OCI-LY1 (cell line): ENCODE measurements at regions not wholly inside any gene's neighbourhood (a gene's known extent, or its start where the extent isn't known, plus 50 kb on each side); places are given as distances from the start of the nearest gene placed in this dataset.

Experiments used
- H2AFZ ChIP-seq: fragments of 200-600 bp; sonication (generic), shearing (Covaris generic); 2 replicates; pipeline ENCODE4 v1.6.0; 2014; ENCODE audit warnings: antibody characterized with exemption, mild to moderate bottlenecking, low read length
- H3F3A ChIP-seq: fragments of 200-600 bp; sonication (generic), shearing (Covaris generic); 2 replicates; pipeline ENCODE4 v1.6.0; 2014; ENCODE audit warnings: mild to moderate bottlenecking, antibody characterized with exemption, low read length, moderate library complexity; ENCODE audit not compliant: insufficient read depth
- H3K27ac ChIP-seq: fragments of 200-600 bp; sonication (generic); 2 replicates; pipeline ENCODE4 v1.5.1; 2014; ENCODE audit warnings: low read length, mixed run types, mild to moderate bottlenecking, low read depth; ENCODE audit not compliant: poor library complexity, severe bottlenecking
- H3K27me3 ChIP-seq: fragments of 200-600 bp; sonication (generic); 2 replicates; pipeline ENCODE4 v1.6.0; 2014; ENCODE audit warnings: antibody characterized with exemption, mild to moderate bottlenecking, low read length, moderate library complexity; ENCODE audit not compliant: insufficient read depth
- H3K36me3 ChIP-seq: fragments of 200-600 bp; sonication (generic); 2 replicates; pipeline ENCODE4 v1.6.1; 2014; ENCODE audit warnings: mild to moderate bottlenecking, antibody characterized with exemption, low read length, moderate library complexity, mixed read lengths; ENCODE audit not compliant: insufficient read depth
- H3K4me1 ChIP-seq: fragments of 200-600 bp; sonication (generic); 2 replicates; pipeline ENCODE4 v1.5.1; 2014; ENCODE audit warnings: mild to moderate bottlenecking, low read length, moderate library complexity; ENCODE audit not compliant: insufficient read depth, severe bottlenecking
- H3K4me2 ChIP-seq: fragments of 200-600 bp; sonication (generic), shearing (Covaris generic); 2 replicates; pipeline ENCODE4 v1.6.1; 2014; ENCODE audit warnings: low read length
- H3K4me3 ChIP-seq: fragments of 200-600 bp; sonication (generic); 2 replicates; pipeline ENCODE4 v1.5.1; 2014; ENCODE audit warnings: low read length, low read depth, mild to moderate bottlenecking, mixed read lengths; ENCODE audit not compliant: poor library complexity, severe bottlenecking
- H3K79me2 ChIP-seq: fragments of 200-600 bp; shearing (Covaris generic); 2 replicates; pipeline ENCODE4 v1.6.1; 2016; ENCODE audit warnings: mixed run types, low read length, mixed read lengths; ENCODE audit not compliant: insufficient read depth
- H3K9ac ChIP-seq: fragments of 200-600 bp; sonication (generic), shearing (Covaris generic); 2 replicates; pipeline ENCODE4 v1.6.1; 2014; ENCODE audit warnings: mild to moderate bottlenecking, low read length, mixed read lengths
- H3K9me2 ChIP-seq: fragments of 200-600 bp; sonication (generic), shearing (Covaris generic); 2 replicates; pipeline ENCODE4 v1.6.1; 2014; ENCODE audit warnings: low read depth, mild to moderate bottlenecking, low read length, mixed read lengths
- H3K9me3 ChIP-seq: fragments of 200-600 bp; shearing (Covaris generic); 2 replicates; pipeline ENCODE4 v1.6.1; 2014; ENCODE audit warnings: low read length, mixed read lengths
- H4K20me1 ChIP-seq: fragments of 200-600 bp; sonication (generic), shearing (Covaris generic); 2 replicates; pipeline ENCODE4 v1.6.0; 2016; ENCODE audit warnings: mild to moderate bottlenecking, low read length; ENCODE audit not compliant: insufficient read depth
- CTCF ChIP-seq: fragments of 200-600 bp; sonication (generic), shearing (Covaris generic); IDR thresholded peaks from 2 replicates; pipeline ENCODE4 v1.5.1; 2017; ENCODE audit warnings: mild to moderate bottlenecking, antibody characterized with exemption, low read length, moderate library complexity, mixed read lengths
- EZH2 ChIP-seq: fragments of 200-600 bp; sonication (generic), shearing (Covaris generic); IDR thresholded peaks from 2 replicates; pipeline ENCODE4 v1.8.0; 2017; ENCODE audit warnings: borderline replicate concordance, mixed run types, mild to moderate bottlenecking, antibody characterized with exemption, low read length, moderate library complexity, mixed read lengths

- no peak overlapping the region for H2AFZ ChIP-seq
- H3K9me3 ChIP-seq = no peaks in the 10 kb centered on the region
Observed at GRCh38 chr9:95381221-95381620, 63.7 kb upstream of the FANCC start.

GRCh38 chr9:95379630-95380029 is 62.1 kb upstream of the FANCC start:
- no peak overlapping the region for H3K4me3 ChIP-seq
- H3K9ac ChIP-seq = no peak overlapping the region
- H3K27me3 ChIP-seq = peaks cover 7% of the 10 kb centered on the region; the same call in 1 of the 2 replicates
- no peak overlapping the region for H2AFZ ChIP-seq
- H3K79me2 ChIP-seq = no peaks in the 10 kb centered on the region
- peaks cover 4% of the 10 kb centered on the region for H3K4me1 ChIP-seq
- H3K9me2 ChIP-seq = no peaks in the 10 kb centered on the region
- no peaks in the 10 kb centered on the region for H4K20me1 ChIP-seq
- peak; percentile 60 for TF ChIP-seq CTCF
- no peak for TF ChIP-seq EZH2
- H3F3A ChIP-seq = no peaks in the 10 kb centered on the region
- H3K4me2 ChIP-seq = no peak overlapping the region
- H3K36me3 ChIP-seq = no peaks in the 10 kb centered on the region
- no peak overlapping the region for H3K27ac ChIP-seq
- no peaks in the 10 kb centered on the region for H3K9me3 ChIP-seq

More at GRCh38 chr9:95381221-95381620, 63.7 kb upstream of the FANCC start:
- no peaks in the 10 kb centered on the region for H3F3A ChIP-seq
- no peaks in the 10 kb centered on the region for H3K79me2 ChIP-seq
- no peak overlapping the region for H3K9ac ChIP-seq
- H3K4me1 ChIP-seq = peaks cover 4% of the 10 kb centered on the region
- H4K20me1 ChIP-seq = no peaks in the 10 kb centered on the region
- H3K9me2 ChIP-seq = no peaks in the 10 kb centered on the region
- H3K36me3 ChIP-seq = no peaks in the 10 kb centered on the region
- no peak for TF ChIP-seq EZH2
- no peak for TF ChIP-seq CTCF
- peaks cover 7% of the 10 kb centered on the region; the same call in 1 of the 2 replicates for H3K27me3 ChIP-seq
- no peak overlapping the region for H3K4me2 ChIP-seq
- H3K27ac ChIP-seq = no peak overlapping the region
- H3K4me3 ChIP-seq = no peak overlapping the region

- Histone ChIP-seq H3K27me3 (peaks cover 13% of the 10 kb centered on the region; the same call in 1 of the 2 replicates), H3K36me3 (no peaks in the 10 kb centered on the region), H3K9me2 (no peaks in the 10 kb centered on the region), H3K4me2 (no peak overlapping the region), H3F3A (no peaks in the 10 kb centered on the region), H2AFZ (no peak overlapping the region), H3K27ac (no peak overlapping the region), H3K4me3 (no peak overlapping the region), H3K9ac (no peak overlapping the region), H3K79me2 (no peaks in the 10 kb centered on the region), H4K20me1 (no peaks in the 10 kb centered on the region), H3K9me3 (no peaks in the 10 kb centered on the region), H3K4me1 (no peaks in the 10 kb centered on the region)
- TF ChIP-seq CTCF (no peak), EZH2 (no peak)
Observed at GRCh38 chr9:95373782-95374487, 56.4 kb upstream of the FANCC start.
